ENCODE measurements at regions not wholly inside any gene's neighbourhood (a gene's known extent, or its start where the extent isn't known, plus 50 kb on each side); places are given as distances from the start of the nearest gene placed in this dataset.

- no CpG with 5 or more reads among the region's 1 CpG for WGBS (ENCODE audit: insufficient coverage)
- Histone ChIP-seq H4K20me1 (ENCODE audit: control insufficient read depth, insufficient read depth, low read length, poor library complexity, severe bottlenecking) (no peaks in the 10 kb centered on the region), H3K4me2 (replicated peaks; ENCODE audit: low read depth, low read length, poor library complexity, severe bottlenecking) (no peak overlapping the region), H3K27ac (ENCODE audit: low read length in 2 of 2) (no peak overlapping the region), H3K36me3 (replicated peaks in 1 of 2; ENCODE audit: control extremely low read depth in 1 of 2, control insufficient read depth in 1 of 2, extremely low read depth in 1 of 2, insufficient read depth in 2 of 2, low read length in 1 of 2) (no peaks in the 10 kb centered on the region), H3K27me3 (replicated peaks in 1 of 4; ENCODE audit: control extremely low read depth in 1 of 4, control insufficient read depth in 3 of 4, insufficient read depth in 4 of 4, low read length in 3 of 4) (no peaks in the 10 kb centered on the region), H3K79me2 (ENCODE audit: control insufficient read depth, insufficient read depth, low read length) (no peaks in the 10 kb centered on the region), H2AFZ (ENCODE audit: insufficient read depth, low read depth, low read length, poor library complexity, severe bottlenecking) (no peak overlapping the region), H3K9ac (ENCODE audit: low read length) (no peak overlapping the region), H3K9me3 (ENCODE audit: control extremely low read depth in 1 of 3, control insufficient read depth in 2 of 3, insufficient read depth in 1 of 3, low read length in 2 of 3) (no peaks in the 10 kb centered on the region), H3K4me3 (ENCODE audit: control extremely low read depth in 1 of 5, extremely low read depth in 1 of 5, insufficient read depth in 1 of 5, low read depth in 2 of 5, low read length in 4 of 5) (no peak overlapping the region), H3K4me1 (ENCODE audit: control insufficient read depth in 2 of 2, insufficient read depth in 2 of 2, low read length in 2 of 2) (no peaks in the 10 kb centered on the region)
- ATAC-seq (ENCODE audit: low read depth) (no peak), DNase-seq (no peak)
- ChIA-PET POLR2A (no interaction called here), CTCF (interaction anchor here (0.6 kb wide), 1 partner anchor 13 kb away, joined by 3 read pairs; no protein-coding TSS in a partner anchor)
- H3K27me3 Mint-ChIP-seq, result peaks cover 3% of the 10 kb centered on the region
- no peaks in the 10 kb centered on the region for H3K4me1 Mint-ChIP-seq
- TF ChIP-seq EZH2 (IDR thresholded peaks at IDR 0.05; ENCODE audit: borderline replicate concordance, insufficient read depth, low read depth, low read length, poor library complexity, severe bottlenecking) (no peak), CTCF (IDR thresholded peaks at IDR 0.05) (no peak)
- intact Hi-C loops (cut with micrococcal nuclease), result no loop called here
- no peak overlapping the region for H3K4me3 Mint-ChIP-seq
- no peaks in the 10 kb centered on the region for H3K9me3 Mint-ChIP-seq (ENCODE audit: insufficient read depth)
- no peak overlapping the region for H3K27ac Mint-ChIP-seq
Measured at GRCh38 chr3:190995156-190995555, 132.7 kb upstream of the GMNC start.

GRCh38 chr3:190990898-190991297 lies 128.4 kb upstream of the GMNC start:
- no peak overlapping the region for H3K27ac Mint-ChIP-seq
- no peak for ATAC-seq (ENCODE audit: low read depth)
- no peak for DNase-seq
- no peak overlapping the region for H3K4me3 Mint-ChIP-seq
- Histone ChIP-seq H4K20me1 (ENCODE audit: control insufficient read depth, insufficient read depth, low read length, poor library complexity, severe bottlenecking) (no peaks in the 10 kb centered on the region), H2AFZ (ENCODE audit: insufficient read depth, low read depth, low read length, poor library complexity, severe bottlenecking) (no peak overlapping the region), H3K27me3 (replicated peaks in 1 of 4; ENCODE audit: control extremely low read depth in 1 of 4, control insufficient read depth in 3 of 4, insufficient read depth in 4 of 4, low read length in 3 of 4) (no peaks in the 10 kb centered on the region), H3K27ac (ENCODE audit: low read length in 2 of 2) (no peak overlapping the region), H3K79me2 (ENCODE audit: control insufficient read depth, insufficient read depth, low read length) (no peaks in the 10 kb centered on the region), H3K36me3 (replicated peaks in 1 of 2; ENCODE audit: control extremely low read depth in 1 of 2, control insufficient read depth in 1 of 2, extremely low read depth in 1 of 2, insufficient read depth in 2 of 2, low read length in 1 of 2) (no peaks in the 10 kb centered on the region), H3K9ac (ENCODE audit: low read length) (no peak overlapping the region), H3K4me2 (replicated peaks; ENCODE audit: low read depth, low read length, poor library complexity, severe bottlenecking) (no peak overlapping the region), H3K4me1 (ENCODE audit: control insufficient read depth in 2 of 2, insufficient read depth in 2 of 2, low read length in 2 of 2) (no peaks in the 10 kb centered on the region), H3K9me3 (ENCODE audit: control extremely low read depth in 1 of 3, control insufficient read depth in 2 of 3, insufficient read depth in 1 of 3, low read length in 2 of 3) (peaks cover 0 to 7% (median 0%) of the 10 kb centered on the region in 3 donors), H3K4me3 (ENCODE audit: control extremely low read depth in 1 of 5, extremely low read depth in 1 of 5, insufficient read depth in 1 of 5, low read depth in 2 of 5, low read length in 4 of 5) (no peak overlapping the region)
- no peaks in the 10 kb centered on the region for H3K4me1 Mint-ChIP-seq
- no peaks in the 10 kb centered on the region for H3K27me3 Mint-ChIP-seq
- no peaks in the 10 kb centered on the region for H3K9me3 Mint-ChIP-seq (ENCODE audit: insufficient read depth)
- intact Hi-C loops (cut with micrococcal nuclease), result no loop called here
- ChIA-PET POLR2A (interaction anchor here (0.5 kb wide), 1 partner anchor 502 kb away, joined by 11 read pairs; no protein-coding TSS in a partner anchor), CTCF (no interaction called here)
- TF ChIP-seq EZH2 (IDR thresholded peaks at IDR 0.05; ENCODE audit: borderline replicate concordance, insufficient read depth, low read depth, low read length, poor library complexity, severe bottlenecking), result no peak
- TF ChIP-seq CTCF (IDR thresholded peaks at IDR 0.05), result no peak

All from B cell (primary cell).